HEK293T (cell line): ENCODE measurements at regions not wholly inside any gene's neighbourhood (a gene's known extent, or its start where the extent isn't known, plus 50 kb on each side); places are given as distances from the start of the nearest gene placed in this dataset.

Experiments used
- ARNT ChIP-seq: fragments of 450-650 bp; IDR thresholded peaks from 2 replicates; pipeline ENCODE4 v1.6.1; 2017; ENCODE audit warnings: mild to moderate bottlenecking
- BHLHE40 ChIP-seq: fragments of 450-650 bp; IDR thresholded peaks from 2 replicates; pipeline ENCODE4 v1.6.1; 2016; ENCODE audit warnings: mild to moderate bottlenecking, moderate library complexity, borderline replicate concordance
- FOXM1 ChIP-seq: fragments of 450-650 bp; IDR thresholded peaks from 2 replicates; pipeline ENCODE4 v1.6.1; 2017; ENCODE audit warnings: mild to moderate bottlenecking, borderline replicate concordance
- HDGF ChIP-seq: fragments of 450-650 bp; IDR thresholded peaks from 2 replicates; pipeline ENCODE4 v1.6.1; 2017; ENCODE audit warnings: antibody characterized with exemption, borderline replicate concordance
- LEF1 ChIP-seq: fragments of 450-650 bp; IDR thresholded peaks from 2 replicates; pipeline ENCODE4 v1.6.1; 2017; ENCODE audit warnings: mild to moderate bottlenecking, borderline replicate concordance
- SUZ12 ChIP-seq: fragments of 450-650 bp; IDR thresholded peaks from 2 replicates; pipeline ENCODE4 v1.6.1; 2016; ENCODE audit warnings: mild to moderate bottlenecking
- TARDBP ChIP-seq: fragments of 450-650 bp; IDR thresholded peaks from 2 replicates; pipeline ENCODE4 v1.6.1; 2016

DNA sequence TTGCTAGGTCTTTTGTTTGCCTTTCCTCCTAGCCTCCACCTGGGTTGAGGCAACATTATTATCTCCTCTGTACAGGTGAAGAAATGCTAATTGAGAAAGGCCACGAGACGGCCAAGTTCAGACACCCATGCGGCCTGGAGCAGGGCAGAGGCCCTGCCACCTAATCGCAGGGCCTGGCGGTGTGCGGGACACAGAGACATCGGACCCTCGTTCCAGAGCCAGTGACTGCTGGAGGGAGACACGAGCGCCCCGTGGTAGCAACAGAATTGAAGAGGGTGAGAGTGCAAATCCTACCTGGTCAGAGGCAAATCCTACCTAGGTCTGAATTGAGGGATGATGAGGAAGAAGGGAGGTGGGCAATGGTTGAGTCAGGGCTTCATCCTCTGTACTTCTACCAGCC is 113.8 kb upstream of the MEF2A start:
- no peak for TF ChIP-seq BHLHE40
- no peak for TF ChIP-seq HDGF
- TF ChIP-seq TARDBP = no peak
- TF ChIP-seq ARNT = no peak
- no peak for TF ChIP-seq FOXM1
- TF ChIP-seq LEF1 = no peak
- no peak for TF ChIP-seq SUZ12
